SJCRH30 (cell line): ENCODE measurements at regions not wholly inside any gene's neighbourhood (a gene's known extent, or its start where the extent isn't known, plus 50 kb on each side); places are given as distances from the start of the nearest gene placed in this dataset.

Experiments used
- DNase-seq, 2 experiments: peaks; one replicate each; pipeline ENCODE4 v3.0.0-alpha.2; 2015 to 2020
- H3K27ac ChIP-seq: fragments of 250-450 bp; sonication (Bioruptor Pico); 2 replicates; pipeline ENCODE4 v1.5.1; 2020; ENCODE audit warnings: mild to moderate bottlenecking, moderate library complexity
- H3K27me3 ChIP-seq: fragments of 250-450 bp; sonication (Bioruptor Pico); 2 replicates; pipeline ENCODE4 v1.5.1; 2020; ENCODE audit warnings: mild to moderate bottlenecking, moderate library complexity
- H3K36me3 ChIP-seq: fragments of 250-450 bp; sonication (Bioruptor Pico); 2 replicates; pipeline ENCODE4 v1.5.1; 2020; ENCODE audit warnings: mild to moderate bottlenecking, moderate library complexity
- H3K4me1 ChIP-seq: fragments of 250-450 bp; sonication (Bioruptor Pico); 2 replicates; pipeline ENCODE4 v1.5.1; 2020; ENCODE audit warnings: mild to moderate bottlenecking, moderate library complexity
- H3K4me3 ChIP-seq: fragments of 250-450 bp; sonication (Bioruptor Pico); 2 replicates; pipeline ENCODE4 v1.5.1; 2020; ENCODE audit warnings: mild to moderate bottlenecking, moderate library complexity
- H3K9me3 ChIP-seq: fragments of 250-450 bp; sonication (Bioruptor Pico); replicated peaks from 2 replicates; pipeline ENCODE4 v1.5.1; 2020; ENCODE audit warnings: mild to moderate bottlenecking, moderate library complexity

GRCh38 chr9:90022474-90022873 lies 417.7 kb downstream of the GADD45G start:
- H3K27me3 ChIP-seq = no peaks in the 10 kb centered on the region
- peaks cover 21% of the 10 kb centered on the region for H3K4me1 ChIP-seq
- H3K27ac ChIP-seq = no peak overlapping the region
- H3K4me3 ChIP-seq = no peak overlapping the region
- H3K36me3 ChIP-seq = no peaks in the 10 kb centered on the region
- H3K9me3 ChIP-seq = peaks cover 10% of the 10 kb centered on the region
- DNase-seq = no peak

DNA sequence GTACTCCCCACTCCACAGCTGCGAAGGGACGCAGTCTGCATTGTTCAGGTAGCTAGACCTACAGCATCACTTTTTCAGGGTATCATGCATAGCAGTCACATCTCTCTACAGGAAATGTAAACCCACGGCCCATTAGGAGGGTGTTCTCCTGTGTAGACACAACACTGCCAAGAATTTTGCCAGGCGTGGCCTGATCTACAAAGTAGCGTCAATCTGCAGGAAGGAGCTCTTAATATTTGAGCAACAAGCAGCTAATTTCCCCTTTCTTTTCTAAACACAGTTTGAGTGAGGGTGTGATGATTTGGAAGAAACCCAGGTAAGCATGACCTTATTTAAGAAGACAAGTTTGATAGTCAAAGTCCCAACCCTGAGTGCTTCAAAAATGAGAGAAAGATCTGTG lies 419.0 kb downstream of the GADD45G start:
- peaks cover 10% of the 10 kb centered on the region for H3K9me3 ChIP-seq
- no peak overlapping the region for H3K4me3 ChIP-seq
- no peak overlapping the region for H3K27ac ChIP-seq
- no peaks in the 10 kb centered on the region for H3K36me3 ChIP-seq
- H3K4me1 ChIP-seq = peaks cover 21% of the 10 kb centered on the region
- no peaks in the 10 kb centered on the region for H3K27me3 ChIP-seq
- no peak for DNase-seq

DNA sequence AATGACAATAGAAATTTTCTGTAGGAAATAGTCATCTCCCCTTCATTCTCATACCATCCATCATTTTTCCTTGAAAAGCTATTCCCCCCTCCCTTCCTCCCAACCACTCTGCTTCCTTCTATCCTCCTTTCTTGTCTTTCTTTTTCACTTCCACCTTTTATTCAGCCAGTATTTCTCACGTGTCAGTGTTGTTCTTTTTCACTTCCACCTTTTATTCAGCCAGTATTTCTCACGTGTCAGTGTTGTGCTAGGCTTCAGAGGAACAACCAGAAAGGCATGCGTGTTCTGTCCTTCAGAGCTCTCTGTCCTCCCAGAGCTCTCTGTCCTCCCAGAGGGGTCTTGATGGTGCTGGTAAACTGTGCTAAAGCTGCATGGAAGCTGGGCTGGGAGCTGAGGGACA lies 419.6 kb downstream of the GADD45G start:
- H3K9me3 ChIP-seq = peaks cover 10% of the 10 kb centered on the region

DNA sequence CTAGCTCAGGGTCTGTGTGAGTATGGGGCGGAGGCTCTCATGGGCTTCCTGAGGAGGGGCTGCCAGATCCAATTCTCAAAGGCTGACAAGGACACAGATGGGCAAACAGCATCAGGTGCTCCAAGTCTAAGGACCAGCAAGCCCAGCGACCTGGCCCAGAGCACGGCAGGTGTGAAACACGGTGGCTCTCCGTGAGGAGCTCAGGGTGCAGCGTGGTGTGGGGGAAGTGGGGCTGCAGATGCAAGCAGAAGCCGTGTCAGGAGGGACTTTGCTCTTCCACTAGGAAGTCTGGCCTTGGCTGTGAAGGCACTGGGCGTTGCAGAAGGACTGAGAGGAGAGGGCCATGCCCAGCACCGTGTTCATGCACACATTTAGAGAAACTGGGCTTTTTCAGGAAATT lies 420.0 kb downstream of the GADD45G start:
- Histone ChIP-seq H3K4me1 (peaks cover 18% of the 10 kb centered on the region), H3K27ac (no peak overlapping the region), H3K4me3 (no peak overlapping the region), H3K36me3 (no peaks in the 10 kb centered on the region), H3K27me3 (no peaks in the 10 kb centered on the region), H3K9me3 (peaks cover 10% of the 10 kb centered on the region)
- no peak for DNase-seq

More for the DNA sequence above, 419.6 kb downstream of the GADD45G start:
- Histone ChIP-seq H3K4me3 (no peak overlapping the region), H3K27ac (no peak overlapping the region), H3K4me1 (peaks cover 21% of the 10 kb centered on the region), H3K27me3 (no peaks in the 10 kb centered on the region), H3K36me3 (no peaks in the 10 kb centered on the region)
- DNase-seq = no peak

- Histone ChIP-seq H3K4me3 (no peak overlapping the region), H3K27me3 (no peaks in the 10 kb centered on the region), H3K27ac (0 out of 2 replicates have a peak overlapping the region, but pooled peaks have one; percentile 14), H3K36me3 (no peaks in the 10 kb centered on the region), H3K4me1 (peaks cover 8% of the 10 kb centered on the region), H3K9me3 (peaks cover 10% of the 10 kb centered on the region)
- peak; percentile 65 to 69 for DNase-seq
Measured at GRCh38 chr9:90025816-90026215, 421.0 kb downstream of the GADD45G start.

DNA sequence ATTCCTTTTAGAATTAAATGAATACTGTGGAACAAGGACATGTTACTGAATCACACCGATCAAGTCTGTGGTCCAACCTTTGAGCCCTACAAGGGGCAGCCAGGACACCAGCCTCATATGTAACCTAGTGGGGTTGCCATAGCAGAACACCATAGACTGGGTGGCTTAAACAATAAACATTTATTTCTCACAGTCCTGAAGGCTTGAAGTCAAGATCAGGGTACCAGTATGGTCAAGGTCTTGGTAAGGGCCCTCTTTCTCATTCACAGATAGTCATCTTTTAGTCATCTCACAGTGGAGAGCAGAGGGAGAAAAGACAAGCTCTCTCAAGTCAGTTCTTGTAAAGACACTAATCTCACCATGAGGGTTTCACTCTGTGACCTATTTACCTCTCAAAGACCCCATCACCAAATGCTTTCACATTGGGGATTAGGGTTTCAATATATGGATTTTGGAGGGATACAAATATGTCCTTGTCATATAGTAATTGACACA lies 422.5 kb downstream of the GADD45G start:
- no peak for DNase-seq
- no peak overlapping the region for H3K4me3 ChIP-seq
- H3K27ac ChIP-seq = no peak overlapping the region
- no peaks in the 10 kb centered on the region for H3K27me3 ChIP-seq
- H3K9me3 ChIP-seq = peaks cover 4% of the 10 kb centered on the region; the same call in 1 of the 2 replicates
- peaks cover 14% of the 10 kb centered on the region for H3K4me1 ChIP-seq
- no peaks in the 10 kb centered on the region for H3K36me3 ChIP-seq

GRCh38 chr9:90029386-90029785 lies 424.6 kb downstream of the GADD45G start:
- peaks cover 21% of the 10 kb centered on the region for H3K4me1 ChIP-seq
- H3K4me3 ChIP-seq = no peak overlapping the region
- H3K36me3 ChIP-seq = no peaks in the 10 kb centered on the region
- DNase-seq = peak in 1 of 2 experiments; percentile 44
- H3K27ac ChIP-seq = no peak overlapping the region
- H3K27me3 ChIP-seq = no peaks in the 10 kb centered on the region
- no peaks in the 10 kb centered on the region for H3K9me3 ChIP-seq

GRCh38 chr9:90029996-90030395 lies 425.2 kb downstream of the GADD45G start:
- H3K9me3 ChIP-seq = no peaks in the 10 kb centered on the region
- no peak for DNase-seq

DNA sequence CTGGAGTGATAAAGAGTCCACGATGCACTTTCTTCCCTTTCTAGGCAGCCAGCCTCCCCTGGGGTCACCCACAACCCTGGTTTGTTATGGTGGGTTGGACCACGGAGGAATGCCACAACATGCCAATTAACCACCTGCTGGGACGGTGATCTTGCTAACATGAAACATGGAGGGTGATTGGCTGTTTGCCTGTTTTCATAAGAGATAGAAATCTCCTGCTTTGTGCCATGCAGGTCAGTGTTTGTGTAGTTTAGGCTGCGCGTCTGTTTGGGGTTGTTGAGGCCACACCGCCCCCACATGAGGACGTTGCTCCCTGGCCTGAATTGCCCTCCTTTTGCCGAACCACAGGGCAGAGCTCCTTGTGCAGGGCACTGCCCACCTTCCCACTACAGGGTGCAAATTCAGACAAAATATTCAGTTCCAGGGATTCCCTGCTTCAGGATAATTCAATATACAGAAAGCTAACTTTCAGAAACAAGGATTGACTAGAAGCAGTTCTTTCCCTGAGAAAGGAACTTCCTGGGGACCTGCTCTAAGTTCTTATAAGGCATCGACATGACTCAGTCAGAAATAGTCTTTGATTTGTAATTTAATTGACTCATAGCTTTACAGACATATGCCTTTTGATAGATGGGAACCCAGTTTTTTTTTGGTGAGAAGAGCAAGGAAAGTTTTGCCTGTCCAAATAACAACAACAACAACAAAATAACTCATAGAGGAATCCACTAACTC lies 427.6 kb downstream of the GADD45G start:
- Histone ChIP-seq H3K4me3 (no peak overlapping the region), H3K9me3 (no peaks in the 10 kb centered on the region), H3K36me3 (no peaks in the 10 kb centered on the region), H3K4me1 (peaks cover 35% of the 10 kb centered on the region), H3K27ac (0 out of 2 replicates have a peak overlapping the region, but pooled peaks have one; percentile 5), H3K27me3 (no peaks in the 10 kb centered on the region)
- DNase-seq = peak; percentile 70 to 73

More at GRCh38 chr9:90029996-90030395, 425.2 kb downstream of the GADD45G start:
- Histone ChIP-seq H3K36me3 (no peaks in the 10 kb centered on the region), H3K27me3 (no peaks in the 10 kb centered on the region), H3K4me3 (no peak overlapping the region), H3K27ac (no peak overlapping the region), H3K4me1 (peaks cover 23% of the 10 kb centered on the region)

DNA sequence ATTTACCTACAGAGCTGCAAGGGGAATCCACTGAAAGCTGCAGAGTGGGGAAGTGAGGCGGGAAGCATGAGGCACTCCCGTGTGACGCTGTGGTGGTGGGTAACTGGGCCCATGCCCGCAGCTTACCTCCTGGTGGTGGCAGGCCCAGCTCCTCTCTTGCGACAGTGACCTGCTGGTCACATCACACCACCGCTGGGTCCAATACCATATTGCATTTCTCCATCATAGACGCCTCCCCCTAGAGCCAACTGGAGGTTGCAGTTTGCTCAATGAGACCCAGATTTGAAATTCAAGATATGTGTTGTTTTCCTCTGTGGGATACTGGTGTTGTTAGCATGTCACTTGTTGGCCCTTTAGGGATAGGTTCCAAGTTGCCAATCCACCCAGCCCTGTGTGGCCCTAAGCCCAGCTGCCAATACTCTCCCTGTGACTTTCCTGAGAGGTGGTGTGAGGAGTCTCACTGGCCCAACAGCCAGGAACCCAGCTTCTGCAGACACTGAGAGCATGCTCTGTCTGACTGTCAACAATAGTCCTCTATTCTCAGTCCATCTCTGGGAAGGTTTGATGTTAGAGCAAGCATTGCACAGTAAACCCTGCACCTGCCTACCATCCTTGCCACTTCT lies 428.3 kb downstream of the GADD45G start:
- Histone ChIP-seq H3K27me3 (no peaks in the 10 kb centered on the region), H3K4me3 (no peak overlapping the region), H3K27ac (no peak overlapping the region), H3K9me3 (no peaks in the 10 kb centered on the region), H3K36me3 (no peaks in the 10 kb centered on the region), H3K4me1 (peaks cover 42% of the 10 kb centered on the region)
- no peak for DNase-seq

- Histone ChIP-seq H3K36me3 (no peaks in the 10 kb centered on the region), H3K4me1 (peaks cover 47% of the 10 kb centered on the region), H3K27ac (no peak overlapping the region), H3K4me3 (no peak overlapping the region), H3K27me3 (no peaks in the 10 kb centered on the region), H3K9me3 (no peaks in the 10 kb centered on the region)
- DNase-seq = no peak
Measured at GRCh38 chr9:90034071-90034470, 429.3 kb downstream of the GADD45G start.

- Histone ChIP-seq H3K4me3 (no peak overlapping the region), H3K27me3 (no peaks in the 10 kb centered on the region), H3K36me3 (no peaks in the 10 kb centered on the region), H3K9me3 (no peaks in the 10 kb centered on the region), H3K27ac (no peak overlapping the region), H3K4me1 (peaks cover 47% of the 10 kb centered on the region)
- peak in 1 of 2 experiments; percentile 16 for DNase-seq
Measured at GRCh38 chr9:90035471-90035870, 430.7 kb downstream of the GADD45G start.

DNA sequence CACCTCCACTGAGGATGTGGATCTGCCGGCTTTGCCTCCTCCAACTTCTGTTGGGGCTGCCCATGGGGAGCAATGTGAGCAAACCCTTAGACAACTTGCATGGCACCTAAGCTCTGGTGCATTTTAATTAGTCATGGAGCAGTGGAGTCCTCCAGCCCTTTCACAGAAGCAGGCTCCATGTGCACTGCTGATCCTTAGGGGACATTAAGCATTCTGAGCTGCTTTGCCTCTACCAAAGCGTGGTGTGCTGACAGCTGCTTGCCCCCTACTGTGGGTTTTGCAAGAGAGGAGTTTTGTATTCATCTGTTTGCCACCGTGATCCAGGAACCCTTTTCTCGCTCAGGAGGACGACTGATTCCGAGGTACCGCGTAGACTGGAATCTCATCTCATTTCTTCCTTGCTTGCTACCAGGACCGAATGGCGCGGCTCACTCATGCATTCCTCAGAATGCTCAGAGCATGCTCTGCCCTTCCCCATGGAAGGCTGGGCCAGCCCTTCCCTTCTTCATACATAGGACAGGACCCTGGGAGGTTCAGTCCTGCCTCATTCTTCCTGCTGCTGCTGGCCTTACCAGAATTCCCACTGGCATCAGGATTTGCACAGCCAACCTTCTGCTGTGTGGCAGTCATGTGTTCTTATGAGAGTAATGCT lies 432.5 kb downstream of the GADD45G start:
- Histone ChIP-seq H3K36me3 (no peaks in the 10 kb centered on the region), H3K4me1 (peaks cover 40% of the 10 kb centered on the region), H3K27ac (peak overlapping the region; percentile 76), H3K27me3 (no peaks in the 10 kb centered on the region), H3K9me3 (no peaks in the 10 kb centered on the region), H3K4me3 (no peak overlapping the region)
- DNase-seq = peak; percentile 91 to 95

DNA sequence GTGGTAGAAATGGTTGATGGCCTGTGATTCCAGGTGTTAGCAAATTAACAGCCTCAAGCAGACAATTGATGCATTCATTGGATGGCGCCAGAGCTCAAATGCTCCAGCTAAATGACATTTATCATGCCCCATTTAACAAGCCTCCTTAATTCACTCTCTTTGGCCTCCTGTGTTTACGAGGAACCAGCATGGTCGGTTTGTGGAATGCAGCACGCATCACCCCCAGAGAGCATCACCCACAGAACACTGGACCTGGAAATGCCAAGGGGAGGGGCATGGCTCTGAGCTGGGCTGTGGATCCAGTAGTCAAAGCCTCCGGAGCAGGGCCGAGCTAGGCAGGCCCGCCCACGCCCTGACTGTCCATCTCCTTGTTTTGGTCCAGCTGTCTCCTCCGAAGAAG lies 434.0 kb downstream of the GADD45G start:
- Histone ChIP-seq H3K27ac (no peak overlapping the region), H3K36me3 (no peaks in the 10 kb centered on the region), H3K9me3 (no peaks in the 10 kb centered on the region), H3K27me3 (no peaks in the 10 kb centered on the region), H3K4me3 (no peak overlapping the region), H3K4me1 (peaks cover 32% of the 10 kb centered on the region)
- DNase-seq = peak in 1 of 2 experiments; percentile 34

GRCh38 chr9:90044263-90044662 lies 439.5 kb downstream of the GADD45G start:
- Histone ChIP-seq H3K27ac (no peak overlapping the region), H3K36me3 (no peaks in the 10 kb centered on the region), H3K4me3 (no peak overlapping the region), H3K9me3 (0 out of 2 replicates have a peak, but pooled peaks cover 3% of the 10 kb centered on the region), H3K4me1 (peaks cover 6% of the 10 kb centered on the region), H3K27me3 (no peaks in the 10 kb centered on the region)
- no peak for DNase-seq
